ENCODE measurements at regions not wholly inside any gene's neighbourhood (a gene's known extent, or its start where the extent isn't known, plus 50 kb on each side); places are given as distances from the start of the nearest gene placed in this dataset.

DNA sequence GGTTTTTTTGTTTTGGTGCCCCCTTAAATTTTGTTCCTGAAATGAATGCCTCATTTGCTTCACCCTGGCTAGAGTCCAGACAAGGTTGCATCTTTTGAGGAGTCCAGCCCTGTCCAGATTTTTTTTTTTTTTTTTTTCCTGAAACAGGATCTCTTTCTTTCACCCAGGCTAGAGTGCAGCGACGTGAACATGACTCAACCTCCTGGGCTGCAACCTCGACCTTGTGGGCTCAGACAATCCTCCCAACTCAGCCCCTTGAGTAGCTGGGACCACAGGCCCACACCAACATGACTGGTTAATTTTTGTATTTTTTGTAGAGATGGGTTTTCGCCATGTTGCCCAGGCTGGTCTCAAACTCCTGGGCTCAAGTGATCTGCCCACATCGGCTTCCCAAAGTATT lies 469.0 kb upstream of the BRINP1 start:
- Histone ChIP-seq H3K36me3 (ENCODE audit: control insufficient read depth in 2 of 2, insufficient read depth in 1 of 2, low read length in 2 of 2) (no peaks in the 10 kb centered on the region), H3K9me3 (ENCODE audit: control insufficient read depth, insufficient read depth, low read depth, low read length) (no peaks in the 10 kb centered on the region), H3K4me1 (ENCODE audit: control insufficient read depth, insufficient read depth, low read length) (no peaks in the 10 kb centered on the region), H3K27ac (ENCODE audit: extremely low read depth, low read depth, low read length) (no peak overlapping the region), H3K4me3 (ENCODE audit: low read depth, low read length) (no peak overlapping the region)
- POLR2A ChIA-PET = no interaction called here
- CTCF ChIA-PET = no interaction called here
- TF ChIP-seq ZNF677 (tag by site-specific recombination; IDR thresholded peaks at IDR 0.05) (no peak), REPIN1 (tag by site-specific recombination; IDR thresholded peaks at IDR 0.05; ENCODE audit: low read depth) (no peak), ZSCAN30 (tag by site-specific recombination; IDR thresholded peaks at IDR 0.05) (no peak), ZNF792 (tag by site-specific recombination; IDR thresholded peaks at IDR 0.05) (no peak), ZBTB20 (tag by site-specific recombination; IDR thresholded peaks at IDR 0.05) (no peak)
- TF ChIP-seq, protein P1, sequence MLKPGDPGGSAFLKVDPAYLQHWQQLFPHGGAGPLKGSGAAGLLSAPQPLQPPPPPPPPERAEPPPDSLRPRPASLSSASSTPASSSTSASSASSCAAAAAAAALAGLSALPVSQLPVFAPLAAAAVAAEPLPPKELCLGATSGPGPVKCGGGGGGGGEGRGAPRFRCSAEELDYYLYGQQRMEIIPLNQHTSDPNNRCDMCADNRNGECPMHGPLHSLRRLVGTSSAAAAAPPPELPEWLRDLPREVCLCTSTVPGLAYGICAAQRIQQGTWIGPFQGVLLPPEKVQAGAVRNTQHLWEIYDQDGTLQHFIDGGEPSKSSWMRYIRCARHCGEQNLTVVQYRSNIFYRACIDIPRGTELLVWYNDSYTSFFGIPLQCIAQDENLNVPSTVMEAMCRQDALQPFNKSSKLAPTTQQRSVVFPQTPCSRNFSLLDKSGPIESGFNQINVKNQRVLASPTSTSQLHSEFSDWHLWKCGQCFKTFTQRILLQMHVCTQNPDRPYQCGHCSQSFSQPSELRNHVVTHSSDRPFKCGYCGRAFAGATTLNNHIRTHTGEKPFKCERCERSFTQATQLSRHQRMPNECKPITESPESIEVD (tag by site-specific recombination; IDR thresholded peaks at IDR 0.05) = no peak
- TF ChIP-seq, protein P2, sequence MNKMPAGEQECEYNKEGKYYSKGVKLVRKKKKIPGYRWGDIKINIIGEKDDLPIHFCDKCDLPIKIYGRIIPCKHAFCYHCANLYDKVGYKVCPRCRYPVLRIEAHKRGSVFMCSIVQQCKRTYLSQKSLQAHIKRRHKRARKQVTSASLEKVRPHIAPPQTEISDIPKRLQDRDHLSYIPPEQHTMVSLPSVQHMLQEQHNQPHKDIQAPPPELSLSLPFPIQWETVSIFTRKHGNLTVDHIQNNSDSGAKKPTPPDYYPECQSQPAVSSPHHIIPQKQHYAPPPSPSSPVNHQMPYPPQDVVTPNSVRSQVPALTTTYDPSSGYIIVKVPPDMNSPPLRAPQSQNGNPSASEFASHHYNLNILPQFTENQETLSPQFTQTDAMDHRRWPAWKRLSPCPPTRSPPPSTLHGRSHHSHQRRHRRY (tag by site-specific recombination; IDR thresholded peaks at IDR 0.05) = no peak
- TF ChIP-seq, protein P3, sequence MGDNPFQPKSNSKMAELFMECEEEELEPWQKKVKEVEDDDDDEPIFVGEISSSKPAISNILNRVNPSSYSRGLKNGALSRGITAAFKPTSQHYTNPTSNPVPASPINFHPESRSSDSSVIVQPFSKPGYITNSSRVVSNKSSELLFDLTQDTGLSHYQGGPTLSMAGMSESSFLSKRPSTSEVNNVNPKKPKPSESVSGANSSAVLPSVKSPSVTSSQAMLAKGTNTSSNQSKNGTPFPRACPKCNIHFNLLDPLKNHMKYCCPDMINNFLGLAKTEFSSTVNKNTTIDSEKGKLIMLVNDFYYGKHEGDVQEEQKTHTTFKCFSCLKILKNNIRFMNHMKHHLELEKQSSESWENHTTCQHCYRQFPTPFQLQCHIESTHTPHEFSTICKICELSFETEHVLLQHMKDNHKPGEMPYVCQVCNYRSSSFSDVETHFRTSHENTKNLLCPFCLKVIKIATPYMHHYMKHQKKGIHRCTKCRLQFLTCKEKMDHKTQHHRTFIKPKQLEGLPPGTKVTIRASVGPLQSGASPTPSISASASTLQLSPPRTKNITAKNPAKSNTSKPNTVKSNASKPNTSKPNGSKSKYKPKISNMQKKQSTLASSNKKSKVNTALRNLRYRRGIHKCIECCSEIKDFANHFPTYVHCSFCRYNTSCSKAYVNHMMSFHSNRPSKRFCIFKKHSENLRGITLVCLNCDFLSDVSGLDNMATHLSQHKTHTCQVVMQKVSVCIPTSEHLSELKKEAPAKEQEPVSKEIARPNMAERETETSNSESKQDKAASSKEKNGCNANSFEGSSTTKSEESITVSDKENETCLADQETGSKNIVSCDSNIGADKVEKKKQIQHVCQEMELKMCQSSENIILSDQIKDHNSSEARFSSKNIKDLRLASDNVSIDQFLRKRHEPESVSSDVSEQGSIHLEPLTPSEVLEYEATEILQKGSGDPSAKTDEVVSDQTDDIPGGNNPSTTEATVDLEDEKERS (tag by site-specific recombination; IDR thresholded peaks at IDR 0.05) = no peak

DNA sequence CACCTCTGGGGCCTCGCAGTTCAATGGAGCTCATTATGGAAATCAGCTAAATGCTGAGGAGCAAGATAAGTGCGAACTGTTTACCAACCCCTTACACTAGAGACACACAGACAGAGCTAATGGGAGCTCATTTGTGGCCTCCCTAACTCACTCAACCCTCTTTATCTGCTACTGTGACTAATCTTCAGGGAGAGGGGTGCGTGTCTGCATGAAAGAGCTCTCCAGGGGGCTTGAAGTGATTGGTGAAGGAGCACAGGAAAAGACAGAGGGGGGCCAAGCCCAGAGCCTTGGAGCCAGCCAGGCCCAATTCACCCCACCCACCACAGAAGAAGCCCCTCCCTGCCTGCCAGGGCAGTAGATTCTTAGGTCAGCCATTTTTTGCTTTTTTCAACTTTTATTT lies 466.8 kb upstream of the BRINP1 start:
- no peaks in the 10 kb centered on the region for H3K36me3 ChIP-seq (ENCODE audit: control insufficient read depth in 2 of 2, insufficient read depth in 1 of 2, low read length in 2 of 2)
- ChIA-PET POLR2A (no interaction called here), CTCF (no interaction called here)
- H3K9me3 ChIP-seq (ENCODE audit: control insufficient read depth, insufficient read depth, low read depth, low read length) = no peaks in the 10 kb centered on the region
- no peak overlapping the region for H3K27ac ChIP-seq (ENCODE audit: extremely low read depth, low read depth, low read length)
- no peaks in the 10 kb centered on the region for H3K4me1 ChIP-seq (ENCODE audit: control insufficient read depth, insufficient read depth, low read length)
- no peak overlapping the region for H3K4me3 ChIP-seq (ENCODE audit: low read depth, low read length)
- TF ChIP-seq ZNF335 (tag by site-specific recombination; conservative IDR thresholded peaks at IDR 0.05) (no peak), KLF8 (tag by site-specific recombination; IDR thresholded peaks at IDR 0.05) (no peak), ZNF785 (tag by site-specific recombination; IDR thresholded peaks at IDR 0.05) (no peak), ZFP3 (tag by site-specific recombination; IDR thresholded peaks at IDR 0.05; ENCODE audit: low read depth) (no peak), ZNF530 (tag by site-specific recombination; IDR thresholded peaks at IDR 0.05; ENCODE audit: low read depth) (no peak), ZNF670 (tag by site-specific recombination; IDR thresholded peaks at IDR 0.05; ENCODE audit: low read depth) (no peak), SP2 (tag by site-specific recombination; IDR thresholded peaks at IDR 0.05) (no peak), ZBTB8A (tag by site-specific recombination; IDR thresholded peaks at IDR 0.05) (no peak), EGR2 (tag by site-specific recombination; IDR thresholded peaks at IDR 0.05; ENCODE audit: low read depth) (no peak), SCRT1 (tag by site-specific recombination; IDR thresholded peaks at IDR 0.05; ENCODE audit: borderline replicate concordance) (no peak)
- TF ChIP-seq, protein P4, sequence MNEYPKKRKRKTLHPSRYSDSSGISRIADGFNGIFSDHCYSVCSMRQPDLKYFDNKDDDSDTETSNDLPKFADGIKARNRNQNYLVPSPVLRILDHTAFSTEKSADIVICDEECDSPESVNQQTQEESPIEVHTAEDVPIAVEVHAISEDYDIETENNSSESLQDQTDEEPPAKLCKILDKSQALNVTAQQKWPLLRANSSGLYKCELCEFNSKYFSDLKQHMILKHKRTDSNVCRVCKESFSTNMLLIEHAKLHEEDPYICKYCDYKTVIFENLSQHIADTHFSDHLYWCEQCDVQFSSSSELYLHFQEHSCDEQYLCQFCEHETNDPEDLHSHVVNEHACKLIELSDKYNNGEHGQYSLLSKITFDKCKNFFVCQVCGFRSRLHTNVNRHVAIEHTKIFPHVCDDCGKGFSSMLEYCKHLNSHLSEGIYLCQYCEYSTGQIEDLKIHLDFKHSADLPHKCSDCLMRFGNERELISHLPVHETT (tag by site-specific recombination; IDR thresholded peaks at IDR 0.05) = no peak
- TF ChIP-seq, protein P5, sequence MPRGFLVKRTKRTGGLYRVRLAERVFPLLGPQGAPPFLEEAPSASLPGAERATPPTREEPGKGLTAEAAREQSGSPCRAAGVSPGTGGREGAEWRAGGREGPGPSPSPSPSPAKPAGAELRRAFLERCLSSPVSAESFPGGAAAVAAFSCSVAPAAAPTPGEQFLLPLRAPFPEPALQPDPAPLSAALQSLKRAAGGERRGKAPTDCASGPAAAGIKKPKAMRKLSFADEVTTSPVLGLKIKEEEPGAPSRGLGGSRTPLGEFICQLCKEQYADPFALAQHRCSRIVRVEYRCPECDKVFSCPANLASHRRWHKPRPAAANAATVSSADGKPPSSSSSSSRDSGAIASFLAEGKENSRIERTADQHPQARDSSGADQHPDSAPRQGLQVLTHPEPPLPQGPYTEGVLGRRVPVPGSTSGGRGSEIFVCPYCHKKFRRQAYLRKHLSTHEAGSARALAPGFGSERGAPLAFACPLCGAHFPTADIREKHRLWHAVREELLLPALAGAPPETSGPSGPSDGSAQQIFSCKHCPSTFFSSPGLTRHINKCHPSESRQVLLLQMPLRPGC (tag by site-specific recombination; IDR thresholded peaks at IDR 0.05) = no peak
- TF ChIP-seq, protein P6, sequence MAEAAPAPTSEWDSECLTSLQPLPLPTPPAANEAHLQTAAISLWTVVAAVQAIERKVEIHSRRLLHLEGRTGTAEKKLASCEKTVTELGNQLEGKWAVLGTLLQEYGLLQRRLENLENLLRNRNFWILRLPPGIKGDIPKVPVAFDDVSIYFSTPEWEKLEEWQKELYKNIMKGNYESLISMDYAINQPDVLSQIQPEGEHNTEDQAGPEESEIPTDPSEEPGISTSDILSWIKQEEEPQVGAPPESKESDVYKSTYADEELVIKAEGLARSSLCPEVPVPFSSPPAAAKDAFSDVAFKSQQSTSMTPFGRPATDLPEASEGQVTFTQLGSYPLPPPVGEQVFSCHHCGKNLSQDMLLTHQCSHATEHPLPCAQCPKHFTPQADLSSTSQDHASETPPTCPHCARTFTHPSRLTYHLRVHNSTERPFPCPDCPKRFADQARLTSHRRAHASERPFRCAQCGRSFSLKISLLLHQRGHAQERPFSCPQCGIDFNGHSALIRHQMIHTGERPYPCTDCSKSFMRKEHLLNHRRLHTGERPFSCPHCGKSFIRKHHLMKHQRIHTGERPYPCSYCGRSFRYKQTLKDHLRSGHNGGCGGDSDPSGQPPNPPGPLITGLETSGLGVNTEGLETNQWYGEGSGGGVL (tag by site-specific recombination; IDR thresholded peaks at IDR 0.05) = no peak
- TF ChIP-seq, protein P7, sequence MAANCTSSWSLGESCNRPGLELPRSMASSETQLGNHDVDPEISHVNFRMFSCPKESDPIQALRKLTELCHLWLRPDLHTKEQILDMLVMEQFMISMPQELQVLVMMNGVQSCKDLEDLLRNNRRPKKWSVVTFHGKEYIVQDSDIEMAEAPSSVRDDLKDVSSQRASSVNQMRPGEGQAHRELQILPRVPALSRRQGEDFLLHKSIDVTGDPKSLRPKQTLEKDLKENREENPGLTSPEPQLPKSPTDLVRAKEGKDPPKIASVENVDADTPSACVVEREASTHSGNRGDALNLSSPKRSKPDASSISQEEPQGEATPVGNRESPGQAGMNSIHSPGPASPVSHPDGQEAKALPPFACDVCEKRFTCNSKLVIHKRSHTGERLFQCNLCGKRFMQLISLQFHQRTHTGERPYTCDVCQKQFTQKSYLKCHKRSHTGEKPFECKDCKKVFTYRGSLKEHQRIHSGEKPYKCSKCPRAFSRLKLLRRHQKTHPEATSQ (tag by site-specific recombination; IDR thresholded peaks at IDR 0.05) = no peak
- TF ChIP-seq, protein P8, sequence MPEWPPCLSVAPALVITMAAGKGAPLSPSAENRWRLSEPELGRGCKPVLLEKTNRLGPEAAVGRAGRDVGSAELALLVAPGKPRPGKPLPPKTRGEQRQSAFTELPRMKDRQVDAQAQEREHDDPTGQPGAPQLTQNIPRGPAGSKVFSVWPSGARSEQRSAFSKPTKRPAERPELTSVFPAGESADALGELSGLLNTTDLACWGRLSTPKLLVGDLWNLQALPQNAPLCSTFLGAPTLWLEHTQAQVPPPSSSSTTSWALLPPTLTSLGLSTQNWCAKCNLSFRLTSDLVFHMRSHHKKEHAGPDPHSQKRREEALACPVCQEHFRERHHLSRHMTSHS (tag by site-specific recombination; IDR thresholded peaks at IDR 0.05) = no peak

Measured in HEK293 (cell line).